HG03103 (cell line): ENCODE measurements at regions not wholly inside any gene's neighbourhood (a gene's known extent, or its start where the extent isn't known, plus 50 kb on each side); places are given as distances from the start of the nearest gene placed in this dataset.

Experiments used
- ATAC-seq: cut with Tn5 transposase; IDR thresholded peaks from one replicate; pipeline ENCODE4 v1.9.1; 2021; ENCODE audit warnings: low read depth; ENCODE audit not compliant: unreplicated experiment

DNA sequence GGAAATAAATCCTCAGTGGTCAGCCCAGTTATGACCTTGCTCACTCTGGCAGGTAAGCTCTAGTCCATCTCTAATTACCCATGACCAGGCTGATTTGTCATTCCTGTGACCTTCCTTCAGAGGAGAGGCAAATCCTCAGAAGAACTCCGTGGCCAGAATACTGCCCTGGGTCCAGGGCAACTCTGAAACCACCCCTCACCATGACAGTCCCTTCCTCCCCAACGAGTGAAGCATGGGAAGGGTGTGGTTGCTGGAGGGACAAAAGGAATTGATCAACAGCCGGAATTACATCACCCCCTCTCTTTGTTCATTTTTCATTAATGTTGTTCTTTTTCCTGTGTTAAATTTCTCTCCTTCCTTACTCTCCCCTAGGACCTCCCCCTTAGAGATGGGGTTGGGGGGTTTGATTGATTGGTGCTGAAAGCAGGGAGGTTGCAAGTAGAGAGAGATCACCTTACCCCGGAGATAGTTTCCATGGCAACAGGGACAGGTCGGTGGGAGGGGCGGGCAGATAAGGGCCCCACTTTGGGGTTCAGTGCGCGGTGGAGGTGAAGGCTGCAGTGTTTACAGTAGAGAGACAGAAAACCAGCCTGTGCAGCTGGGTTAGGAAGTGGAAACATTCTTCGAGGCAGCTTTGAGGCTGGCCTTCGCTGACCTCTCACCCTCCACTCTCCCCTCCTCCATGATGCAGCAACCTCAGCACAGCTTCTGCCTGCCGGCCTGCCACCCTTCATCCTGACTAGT lies 647.4 kb downstream of the BCOR start:
- no peak for ATAC-seq

DNA sequence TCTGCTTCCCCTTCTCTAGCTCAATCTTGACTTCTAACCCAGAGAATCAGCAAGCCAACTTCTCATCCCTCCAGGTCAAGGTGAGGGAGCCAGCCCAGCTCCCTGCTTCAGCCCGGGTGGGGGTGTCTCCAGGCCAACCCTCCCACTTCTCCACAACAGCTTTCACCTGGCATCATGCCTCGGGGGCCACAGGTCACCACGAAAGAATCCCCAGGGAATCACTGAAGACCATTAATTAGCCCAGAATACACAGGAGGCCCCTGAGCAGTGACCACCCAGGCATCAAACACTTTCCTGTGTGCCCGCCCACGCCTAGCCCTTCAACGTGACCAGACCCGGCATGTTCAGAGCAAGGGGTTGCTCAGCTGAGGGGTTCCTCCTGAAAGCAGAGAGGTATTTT lies 646.7 kb downstream of the BCOR start:
- ATAC-seq = no peak

GRCh38 chrX:39452401-39452800 lies 645.4 kb downstream of the BCOR start:
- ATAC-seq = no peak

DNA sequence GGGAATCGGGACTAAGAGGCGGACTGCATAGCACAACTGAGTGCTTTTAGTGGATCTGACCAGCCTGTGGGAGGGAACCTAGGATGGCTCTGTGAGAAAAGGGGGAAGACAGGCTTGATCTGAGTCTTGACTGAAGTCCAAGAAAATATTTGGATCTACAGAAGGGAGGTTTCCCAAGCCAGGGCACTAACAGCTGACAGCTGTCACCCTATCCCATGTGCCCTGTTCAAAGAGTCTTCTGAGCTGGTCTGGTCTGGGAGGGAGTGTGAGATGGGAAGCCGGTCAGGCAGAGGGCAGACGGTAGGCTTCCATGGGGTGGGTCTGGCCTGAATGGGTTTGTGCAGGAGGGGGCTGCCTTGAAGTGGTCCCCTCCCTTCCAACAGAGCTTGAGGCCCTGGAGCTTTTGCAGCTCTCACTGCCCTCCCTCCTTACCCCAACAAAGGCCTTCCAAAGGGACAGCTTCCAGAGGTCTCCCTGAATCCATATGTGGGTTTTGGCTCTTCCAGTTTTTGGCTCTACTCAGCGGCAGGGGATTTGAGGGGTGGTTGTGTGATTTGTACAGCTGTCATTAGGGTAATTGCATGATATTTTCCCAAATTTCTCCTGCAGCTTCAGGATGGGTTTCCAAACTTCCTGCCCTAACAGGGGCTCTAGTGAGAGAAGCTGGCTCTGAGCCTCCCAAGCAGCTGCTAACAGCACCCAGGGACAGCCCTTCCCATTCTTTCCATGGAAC lies 643.7 kb downstream of the BCOR start:
- no peak for ATAC-seq

- no peak for ATAC-seq
Measured at GRCh38 chrX:39456894-39457604, 640.7 kb downstream of the BCOR start.

DNA sequence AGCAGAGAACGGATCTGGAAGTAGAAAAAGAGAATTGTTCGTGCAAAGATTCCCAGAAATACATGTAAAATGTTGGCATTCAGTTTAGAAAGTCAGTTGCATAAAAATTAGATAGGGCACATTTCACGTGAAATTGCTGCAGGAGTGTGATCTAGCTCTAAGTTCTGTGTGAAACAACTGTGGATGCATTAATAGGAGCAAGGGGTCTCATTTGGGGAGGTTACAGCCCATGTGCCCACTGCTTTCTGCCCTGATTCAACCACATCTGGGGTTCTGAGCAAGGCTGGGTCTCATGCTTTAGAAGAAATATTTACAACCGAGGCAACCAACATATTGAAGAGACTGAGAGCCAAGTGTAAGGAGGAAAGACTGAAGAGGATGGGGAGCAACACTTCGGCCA lies 639.0 kb downstream of the BCOR start:
- no peak for ATAC-seq

GRCh38 chrX:39459204-39459603 lies 638.6 kb downstream of the BCOR start:
- no peak for ATAC-seq

- ATAC-seq = no peak
Measured at GRCh38 chrX:39459952-39460351, 637.8 kb downstream of the BCOR start.

DNA sequence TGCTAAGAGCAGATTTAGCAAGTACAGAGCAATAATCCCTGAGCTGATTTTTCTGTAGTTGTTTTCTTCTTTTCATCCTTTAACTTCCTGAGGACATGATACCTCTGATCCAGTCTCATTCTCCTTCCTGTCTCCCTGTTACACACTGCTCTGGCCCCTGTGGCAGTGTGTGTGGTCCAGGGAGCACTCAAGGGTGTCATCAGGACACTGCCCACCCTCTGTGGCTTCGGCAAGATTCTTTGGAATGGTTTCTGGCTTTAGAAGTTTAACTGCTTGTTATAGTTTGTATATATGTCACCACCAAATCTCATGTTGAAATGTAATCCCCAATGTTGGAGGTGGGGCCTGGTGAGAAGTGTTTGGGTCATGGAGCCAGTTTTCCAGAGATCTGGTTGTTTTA lies 637.3 kb downstream of the BCOR start:
- no peak for ATAC-seq

GRCh38 chrX:39462835-39463234 lies 634.9 kb downstream of the BCOR start:
- no peak for ATAC-seq

- no peak for ATAC-seq
Measured at GRCh38 chrX:39464253-39464652, 633.5 kb downstream of the BCOR start.

- no peak for ATAC-seq
Measured at GRCh38 chrX:39465467-39465866, 632.3 kb downstream of the BCOR start.

DNA sequence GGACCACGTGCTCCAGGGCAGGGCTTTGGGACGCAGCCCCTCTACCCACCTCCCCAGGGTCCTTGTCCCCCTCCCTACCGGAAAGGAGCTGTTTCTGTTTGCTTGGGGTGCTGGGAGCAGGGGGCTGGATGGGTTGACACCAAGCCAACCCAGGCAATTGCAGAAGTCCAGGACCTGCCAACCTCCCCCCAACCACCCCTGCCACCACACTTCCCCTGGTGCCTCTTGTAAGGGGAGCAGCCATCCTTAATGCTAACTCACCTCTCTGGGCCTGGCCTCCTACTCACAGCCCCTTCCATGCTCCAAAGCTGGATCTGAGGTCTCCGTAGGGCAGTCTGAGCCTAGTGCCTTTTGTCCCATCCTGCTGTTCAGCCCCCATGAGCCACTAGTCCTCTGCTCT lies 631.9 kb downstream of the BCOR start:
- ATAC-seq = no peak

GRCh38 chrX:39469126-39469525 lies 628.6 kb downstream of the BCOR start:
- ATAC-seq = no peak

- no peak for ATAC-seq
Measured at GRCh38 chrX:39470588-39471407, 627.0 kb downstream of the BCOR start.

- ATAC-seq = no peak
Measured at GRCh38 chrX:39472161-39472560, 625.6 kb downstream of the BCOR start.

GRCh38 chrX:39473812-39474211 lies 623.9 kb downstream of the BCOR start:
- ATAC-seq = no peak

- ATAC-seq = no peak
Measured at GRCh38 chrX:39475372-39475771, 622.4 kb downstream of the BCOR start.

DNA sequence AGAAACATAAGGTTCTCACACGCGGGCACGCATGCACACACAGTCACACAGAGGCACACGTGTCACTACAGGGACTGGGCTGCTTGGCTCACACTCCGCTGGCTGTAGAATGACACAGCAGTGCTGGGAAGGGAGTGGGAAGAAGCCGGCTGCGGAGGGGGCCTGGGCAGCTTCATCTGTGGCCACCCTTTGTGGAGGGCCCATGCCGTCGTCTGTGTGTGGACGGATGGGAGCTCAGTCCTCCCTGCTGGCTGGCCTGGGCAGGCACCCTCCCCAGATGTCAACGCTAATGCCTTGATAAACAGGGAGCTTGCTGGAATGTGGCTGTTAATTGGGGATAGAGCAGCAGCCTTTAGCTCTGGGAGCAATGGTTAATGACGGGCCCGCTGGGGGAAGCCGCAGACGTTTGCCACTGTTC lies 621.1 kb downstream of the BCOR start:
- ATAC-seq = no peak

DNA sequence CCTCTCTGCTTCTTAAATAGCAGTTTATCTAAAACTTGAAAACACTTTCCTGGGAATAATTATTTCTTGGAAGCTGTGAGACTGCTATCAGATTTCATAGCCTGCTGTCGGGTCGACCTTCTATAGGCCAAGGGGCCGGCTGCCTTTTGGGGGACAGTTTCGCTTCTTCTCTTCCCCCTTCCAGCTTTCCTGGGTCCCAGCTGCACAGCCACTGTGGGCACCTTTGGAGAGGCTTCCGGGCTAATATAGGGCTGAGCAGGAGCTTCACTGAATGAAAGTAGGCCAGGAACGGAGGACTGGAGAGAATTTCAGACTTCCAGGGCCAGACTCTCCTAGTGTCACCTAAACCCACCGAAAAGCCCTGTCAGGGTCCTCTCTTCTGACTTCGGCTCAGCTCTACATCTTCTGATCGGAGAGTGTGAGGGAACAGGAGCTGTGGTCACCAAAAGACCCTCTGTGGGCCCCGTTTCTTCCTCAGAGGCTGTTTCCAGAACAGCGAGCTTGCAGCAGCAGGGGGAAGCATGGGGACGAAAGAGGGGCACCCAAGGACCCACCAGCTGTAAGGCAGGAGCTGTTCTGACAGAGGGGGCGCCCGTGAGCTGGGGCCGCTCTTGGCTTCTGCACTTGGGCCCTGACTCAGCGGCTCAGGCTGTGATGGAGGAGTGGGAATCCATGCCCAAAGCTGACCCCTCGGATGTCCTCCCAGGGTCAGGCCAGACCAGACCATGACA lies 620.6 kb downstream of the BCOR start:
- no peak for ATAC-seq
